ENCODE measurements at regions not wholly inside any gene's neighbourhood (a gene's known extent, or its start where the extent isn't known, plus 50 kb on each side); places are given as distances from the start of the nearest gene placed in this dataset.

DNA sequence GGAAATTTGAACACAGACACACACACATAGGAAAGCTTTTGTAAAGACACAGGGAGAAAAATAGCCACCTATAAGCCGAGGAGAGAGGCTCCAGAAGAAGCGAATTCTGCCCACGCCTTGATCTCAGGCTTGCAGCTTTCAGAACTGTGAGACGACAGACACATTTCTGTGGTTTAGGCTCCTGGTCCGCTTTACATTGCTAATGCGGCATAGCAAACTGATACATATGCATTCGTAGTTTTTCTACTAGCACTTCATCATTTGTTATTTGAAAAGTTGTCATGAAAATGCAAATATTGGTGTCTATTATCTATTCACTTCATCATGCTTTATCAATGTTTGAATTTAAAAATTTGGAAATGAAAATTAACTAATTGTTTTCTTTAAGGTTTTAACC is 674.9 kb downstream of the SEMA5A start:
- TF ChIP-seq, protein P1, sequence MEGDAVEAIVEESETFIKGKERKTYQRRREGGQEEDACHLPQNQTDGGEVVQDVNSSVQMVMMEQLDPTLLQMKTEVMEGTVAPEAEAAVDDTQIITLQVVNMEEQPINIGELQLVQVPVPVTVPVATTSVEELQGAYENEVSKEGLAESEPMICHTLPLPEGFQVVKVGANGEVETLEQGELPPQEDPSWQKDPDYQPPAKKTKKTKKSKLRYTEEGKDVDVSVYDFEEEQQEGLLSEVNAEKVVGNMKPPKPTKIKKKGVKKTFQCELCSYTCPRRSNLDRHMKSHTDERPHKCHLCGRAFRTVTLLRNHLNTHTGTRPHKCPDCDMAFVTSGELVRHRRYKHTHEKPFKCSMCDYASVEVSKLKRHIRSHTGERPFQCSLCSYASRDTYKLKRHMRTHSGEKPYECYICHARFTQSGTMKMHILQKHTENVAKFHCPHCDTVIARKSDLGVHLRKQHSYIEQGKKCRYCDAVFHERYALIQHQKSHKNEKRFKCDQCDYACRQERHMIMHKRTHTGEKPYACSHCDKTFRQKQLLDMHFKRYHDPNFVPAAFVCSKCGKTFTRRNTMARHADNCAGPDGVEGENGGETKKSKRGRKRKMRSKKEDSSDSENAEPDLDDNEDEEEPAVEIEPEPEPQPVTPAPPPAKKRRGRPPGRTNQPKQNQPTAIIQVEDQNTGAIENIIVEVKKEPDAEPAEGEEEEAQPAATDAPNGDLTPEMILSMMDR (IDR thresholded peaks at IDR 0.05): no peak
- TF ChIP-seq POLR2A (IDR thresholded peaks at IDR 0.05): no peak

Data from heart left ventricle (tissue), 13 donors.